ENCODE measurements at regions not wholly inside any gene's neighbourhood (a gene's known extent, or its start where the extent isn't known, plus 50 kb on each side); places are given as distances from the start of the nearest gene placed in this dataset.
"Not testable (repeated sequence)": the region's sequence is repeated elsewhere in the genome, so short reads cannot be mapped to it uniquely, and the experiment has no call there.

GRCh38 chr14:106044515-106044914 is 518.1 kb downstream of the TMEM121 start:
- no peak for DNase-seq (ENCODE audit: low spot score)

GRCh38 chr14:106044949-106045596 is 518.7 kb downstream of the TMEM121 start:
- peak; percentile 53 for DNase-seq (ENCODE audit: low spot score)

GRCh38 chr14:106051796-106052195 is 525.4 kb downstream of the TMEM121 start:
- DNase-seq (ENCODE audit: low spot score): no peak

- DNase-seq (ENCODE audit: low spot score): no peak
Measured at GRCh38 chr14:106055289-106055688, 528.9 kb downstream of the TMEM121 start.

GRCh38 chr14:106058342-106058741 is 532.0 kb downstream of the TMEM121 start:
- DNase-seq (ENCODE audit: low spot score): no peak

- DNase-seq (ENCODE audit: low spot score): no peak
Measured at GRCh38 chr14:106060276-106060975, 534.0 kb downstream of the TMEM121 start.

- DNase-seq (ENCODE audit: low spot score): peak; percentile 18
Measured at GRCh38 chr14:106061877-106062500, 535.6 kb downstream of the TMEM121 start.

GRCh38 chr14:106062502-106063272 is 536.3 kb downstream of the TMEM121 start:
- DNase-seq (ENCODE audit: low spot score): no peak

GRCh38 chr14:106067935-106068334 is 541.6 kb downstream of the TMEM121 start:
- no peak for DNase-seq (ENCODE audit: low spot score)

- DNase-seq (ENCODE audit: low spot score): no peak
Measured at GRCh38 chr14:106069804-106070625, 543.6 kb downstream of the TMEM121 start.

GRCh38 chr14:106080922-106081321 is 554.5 kb downstream of the TMEM121 start:
- no peak for DNase-seq (ENCODE audit: low spot score)

- DNase-seq (ENCODE audit: low spot score): not testable (repeated sequence)
Measured at GRCh38 chr14:106081721-106082120, 555.3 kb downstream of the TMEM121 start.

- peak; percentile 78 for DNase-seq (ENCODE audit: low spot score)
Measured at GRCh38 chr14:106083082-106083481, 556.7 kb downstream of the TMEM121 start.

- DNase-seq (ENCODE audit: low spot score): no peak
Measured at GRCh38 chr14:106087837-106088236, 561.5 kb downstream of the TMEM121 start.

GRCh38 chr14:106088860-106089259 is 562.5 kb downstream of the TMEM121 start:
- DNase-seq (ENCODE audit: low spot score): not testable (repeated sequence)

- DNase-seq (ENCODE audit: low spot score): peak; percentile 42
Measured at GRCh38 chr14:106094654-106095189, 568.3 kb downstream of the TMEM121 start.

GRCh38 chr14:106107703-106108102 is 581.3 kb downstream of the TMEM121 start:
- DNase-seq (ENCODE audit: low spot score): no peak

GRCh38 chr14:106109337-106109736 is 583.0 kb downstream of the TMEM121 start:
- no peak for DNase-seq (ENCODE audit: low spot score)

- DNase-seq (ENCODE audit: low spot score): no peak
Measured at GRCh38 chr14:106115401-106115800, 589.0 kb downstream of the TMEM121 start.

- DNase-seq (ENCODE audit: low spot score): not testable (repeated sequence)
Measured at GRCh38 chr14:106116339-106116930, 590.1 kb downstream of the TMEM121 start.

- no peak for DNase-seq (ENCODE audit: low spot score)
Measured at GRCh38 chr14:106120101-106120500, 593.7 kb downstream of the TMEM121 start.
